IgD-negative memory B cell (primary cell): ENCODE measurements at regions not wholly inside any gene's neighbourhood (a gene's known extent, or its start where the extent isn't known, plus 50 kb on each side); places are given as distances from the start of the nearest gene placed in this dataset.
A peak's percentile ranks its signal among the peaks of the same experiment; 100 is the strongest.

Source experiments
- H3K27ac Mint-ChIP-seq, 3 donors: one replicate each; pipeline ENCODE4 v1.8.0; 2020 to 2022; ENCODE audit warnings: mild to moderate bottlenecking in 3 of 3, mixed read lengths in 3 of 3, moderate library complexity in 1 of 3
- H3K27me3 Mint-ChIP-seq: one replicate; pipeline ENCODE4 v1.8.0; 2021; ENCODE audit warnings: mixed read lengths
- H3K36me3 Mint-ChIP-seq: one replicate; pipeline ENCODE4 v1.8.0; 2020; ENCODE audit warnings: mild to moderate bottlenecking, mixed read lengths
- H3K4me1 Mint-ChIP-seq, 3 donors: one replicate each; pipeline ENCODE4 v1.8.0; 2020 to 2022; ENCODE audit warnings: mixed read lengths in 3 of 3, mild to moderate bottlenecking in 1 of 3
- H3K4me3 Mint-ChIP-seq, 4 donors: one replicate each; pipeline ENCODE4 v1.8.0; 2020 to 2022; ENCODE audit warnings: mild to moderate bottlenecking in 4 of 4, mixed read lengths in 4 of 4, moderate library complexity in 3 of 4
- H3K9me3 Mint-ChIP-seq, 3 donors: one replicate each; pipeline ENCODE4 v1.8.0; 2020 to 2021; ENCODE audit warnings: mixed read lengths in 3 of 3, mild to moderate bottlenecking in 1 of 3

DNA sequence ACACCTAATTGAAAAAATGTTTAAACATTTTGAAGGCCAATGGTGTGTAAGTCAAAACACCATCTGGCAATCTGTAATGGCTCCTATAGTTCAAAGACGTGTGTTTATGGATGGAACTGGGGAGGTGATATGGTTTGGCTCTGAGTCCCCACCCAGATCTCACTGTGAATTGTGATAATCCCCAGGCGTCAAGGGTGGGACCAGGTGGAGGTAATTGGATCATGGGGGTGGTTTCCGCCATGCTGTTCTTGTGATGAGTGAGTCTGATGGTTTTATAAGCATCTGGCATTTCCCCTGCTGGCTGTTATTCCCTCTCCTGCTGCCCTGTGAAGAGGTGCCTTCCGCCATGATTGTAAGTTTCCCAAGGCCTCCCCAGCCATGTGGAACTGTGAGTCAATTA lies 52.2 kb downstream of the ADRA2C start:
- Mint-ChIP-seq H3K4me1 (no peaks in the 10 kb centered on the region), H3K36me3 (no peaks in the 10 kb centered on the region), H3K27ac (no peak overlapping the region), H3K9me3 (peaks cover 0 to 3% (median 0%) of the 10 kb centered on the region in 3 donors), H3K4me3 (no peak overlapping the region), H3K27me3 (no peaks in the 10 kb centered on the region)

DNA sequence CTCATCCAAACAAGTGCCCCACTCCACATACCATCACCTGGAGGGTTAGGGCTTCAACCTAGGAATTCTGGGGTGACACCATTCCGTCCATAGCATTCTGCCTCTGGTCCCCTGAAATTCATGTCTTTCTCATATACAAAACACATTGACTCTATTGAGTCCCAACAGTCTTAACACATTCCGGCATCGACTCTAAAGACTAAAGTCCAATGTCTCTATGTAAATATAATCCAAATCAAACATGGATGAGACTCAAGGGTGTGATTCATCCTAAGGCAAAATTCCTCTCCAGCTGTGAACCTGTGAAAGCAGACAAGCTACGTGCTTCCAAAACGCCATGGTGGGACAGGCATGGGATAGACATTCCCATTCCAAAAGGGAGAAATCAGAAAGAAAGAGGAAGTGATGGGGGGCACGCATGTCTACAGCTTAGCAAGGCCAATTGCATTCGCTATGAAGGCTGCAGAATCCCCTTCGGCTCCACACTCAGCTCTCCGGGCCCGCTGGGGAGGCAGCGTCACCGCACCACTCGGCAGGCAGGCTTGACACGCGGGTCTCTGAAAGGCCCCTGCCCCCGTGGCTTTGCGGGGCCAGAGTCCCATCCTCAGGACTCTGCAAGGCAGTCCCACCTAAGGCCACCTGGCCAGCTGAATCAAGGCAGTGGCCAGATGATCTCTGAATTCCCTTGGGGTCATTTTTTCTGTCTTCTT lies 53.2 kb downstream of the ADRA2C start:
- H3K4me3 Mint-ChIP-seq = no peak overlapping the region
- peaks cover 0 to 3% (median 0%) of the 10 kb centered on the region in 3 donors for H3K9me3 Mint-ChIP-seq
- no peaks in the 10 kb centered on the region for H3K36me3 Mint-ChIP-seq
- H3K27ac Mint-ChIP-seq = no peak overlapping the region
- no peaks in the 10 kb centered on the region for H3K27me3 Mint-ChIP-seq
- no peaks in the 10 kb centered on the region for H3K4me1 Mint-ChIP-seq

DNA sequence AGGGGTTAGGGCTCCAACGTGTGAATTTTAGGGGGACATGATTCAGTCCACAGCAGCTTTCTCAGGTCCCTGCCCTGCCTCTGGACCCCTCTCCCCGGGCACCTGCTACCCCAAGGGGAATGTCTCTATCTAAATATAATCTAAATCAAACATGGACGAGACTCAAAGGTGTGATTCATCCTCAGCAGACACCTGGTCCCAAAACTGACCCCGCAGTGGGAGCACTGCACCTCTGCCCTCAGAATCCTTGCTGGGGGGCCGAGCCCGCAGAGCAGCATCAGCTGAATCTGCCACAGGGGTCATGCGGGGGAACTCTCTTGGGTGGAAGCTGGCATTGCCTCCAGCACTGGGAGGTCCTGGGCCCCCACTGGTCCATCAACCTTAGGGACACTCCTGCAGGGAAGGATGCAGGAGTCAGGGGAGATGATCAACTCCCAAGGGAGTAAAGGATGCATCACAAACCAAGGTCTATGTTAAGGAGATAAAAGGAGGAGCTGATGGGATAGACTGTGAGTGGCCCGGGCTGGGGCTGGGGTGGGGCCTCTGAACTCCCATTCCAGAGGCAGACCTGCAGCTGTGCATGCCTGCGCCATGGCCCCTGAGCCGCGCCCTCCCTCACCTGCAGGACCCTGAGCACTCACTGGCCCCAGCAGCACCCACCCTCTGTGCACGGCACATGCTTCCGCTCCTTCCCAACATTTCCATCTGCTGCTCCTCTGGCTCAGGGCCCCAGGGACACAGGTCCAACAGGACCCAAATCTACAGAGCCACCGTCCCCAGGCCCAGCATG lies 54.0 kb downstream of the ADRA2C start:
- Mint-ChIP-seq H3K4me1 (no peaks in the 10 kb centered on the region), H3K9me3 (peaks cover 0 to 3% (median 0%) of the 10 kb centered on the region in 3 donors), H3K4me3 (no peak overlapping the region), H3K36me3 (no peaks in the 10 kb centered on the region), H3K27ac (peak overlapping the region in 1 of 3 donors; percentile 8), H3K27me3 (peaks cover under 1% of the 10 kb centered on the region)

DNA sequence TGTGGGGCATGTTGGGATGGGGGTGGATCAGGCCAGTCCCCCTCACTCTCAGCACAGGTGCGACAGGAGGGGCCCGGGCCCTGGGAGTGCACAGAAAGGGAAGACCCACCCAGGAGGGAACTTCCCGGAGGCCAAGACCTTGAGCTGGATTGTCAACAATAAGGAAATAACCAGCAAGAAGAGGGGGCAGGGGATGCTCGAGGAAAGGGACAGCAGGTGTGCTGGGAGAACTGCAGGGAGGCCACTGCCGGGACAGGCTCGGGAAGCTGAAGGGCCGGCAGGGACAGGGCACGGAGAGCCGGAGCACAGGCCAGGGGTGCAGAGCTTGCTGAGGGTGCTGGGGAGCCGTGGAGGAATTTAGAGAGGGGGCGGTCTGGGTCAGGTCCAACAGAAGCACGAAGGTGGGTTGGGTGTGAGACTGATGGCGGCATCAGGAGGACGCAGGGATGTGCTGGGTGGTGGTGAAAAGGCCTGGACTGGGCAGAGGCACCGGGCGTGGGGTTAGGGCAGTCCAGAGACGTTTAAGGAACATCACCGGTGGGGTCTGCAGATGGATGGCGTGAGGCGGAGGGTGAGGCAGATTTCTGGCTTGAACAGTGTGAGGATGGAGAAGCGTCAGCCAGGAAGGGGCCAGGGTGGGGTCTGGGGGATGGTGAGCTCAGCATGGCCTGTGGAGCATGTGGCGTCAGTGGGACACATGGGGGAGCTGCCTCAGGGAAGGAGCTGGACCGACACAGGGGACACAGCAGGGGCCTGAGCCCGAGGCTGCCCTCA lies 54.8 kb downstream of the ADRA2C start:
- no peak overlapping the region for H3K27ac Mint-ChIP-seq
- H3K36me3 Mint-ChIP-seq = no peaks in the 10 kb centered on the region
- H3K4me3 Mint-ChIP-seq = no peak overlapping the region

GRCh38 chr4:3821580-3822229 lies 55.5 kb downstream of the ADRA2C start:
- Mint-ChIP-seq H3K27ac (no peak overlapping the region), H3K4me1 (no peaks in the 10 kb centered on the region), H3K36me3 (no peaks in the 10 kb centered on the region), H3K9me3 (peaks cover 0 to 3% (median 0%) of the 10 kb centered on the region in 3 donors), H3K4me3 (no peak overlapping the region), H3K27me3 (peaks cover 2% of the 10 kb centered on the region)

More for the DNA sequence above, 54.8 kb downstream of the ADRA2C start:
- Mint-ChIP-seq H3K9me3 (peaks cover 0 to 3% (median 0%) of the 10 kb centered on the region in 3 donors), H3K4me1 (no peaks in the 10 kb centered on the region), H3K27me3 (peaks cover 2% of the 10 kb centered on the region)

DNA sequence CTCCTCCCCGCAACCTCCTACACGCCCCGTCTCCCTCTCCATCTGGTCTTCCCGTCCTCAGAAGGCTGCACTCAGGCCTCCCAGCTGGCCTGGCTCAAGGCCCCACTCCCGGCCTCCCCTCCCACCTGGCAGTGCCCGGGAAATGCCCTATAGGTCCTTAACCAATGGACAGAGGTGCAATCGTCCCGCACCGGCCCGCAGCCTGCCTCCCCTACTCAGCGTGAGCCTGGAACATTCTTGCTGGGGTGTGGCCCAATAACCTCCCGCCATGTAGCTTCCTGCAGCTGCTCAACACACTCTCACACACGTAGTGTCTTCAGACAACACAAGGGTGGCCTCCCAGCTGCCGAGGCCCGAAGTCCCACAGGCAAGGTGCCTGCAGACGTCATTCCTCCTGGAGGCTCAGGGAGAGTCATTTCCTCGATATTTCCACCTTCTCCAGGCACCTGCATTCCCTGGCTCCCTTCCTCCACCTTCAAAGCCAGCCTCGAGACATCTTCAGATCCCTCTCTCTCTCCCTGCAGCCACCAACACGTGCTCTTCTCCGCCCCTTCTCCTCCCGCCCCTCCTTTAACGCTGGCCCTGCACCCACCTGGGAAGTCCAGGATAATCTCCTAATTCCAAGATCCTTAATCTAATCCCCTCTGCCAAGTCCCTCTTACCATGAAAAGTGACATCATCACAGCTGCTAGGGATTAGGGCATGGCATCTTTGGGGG lies 56.2 kb downstream of the ADRA2C start:
- Mint-ChIP-seq H3K27me3 (peaks cover 2% of the 10 kb centered on the region), H3K27ac (no peak overlapping the region), H3K4me3 (no peak overlapping the region), H3K9me3 (no peaks in the 10 kb centered on the region), H3K4me1 (no peaks in the 10 kb centered on the region), H3K36me3 (no peaks in the 10 kb centered on the region)

DNA sequence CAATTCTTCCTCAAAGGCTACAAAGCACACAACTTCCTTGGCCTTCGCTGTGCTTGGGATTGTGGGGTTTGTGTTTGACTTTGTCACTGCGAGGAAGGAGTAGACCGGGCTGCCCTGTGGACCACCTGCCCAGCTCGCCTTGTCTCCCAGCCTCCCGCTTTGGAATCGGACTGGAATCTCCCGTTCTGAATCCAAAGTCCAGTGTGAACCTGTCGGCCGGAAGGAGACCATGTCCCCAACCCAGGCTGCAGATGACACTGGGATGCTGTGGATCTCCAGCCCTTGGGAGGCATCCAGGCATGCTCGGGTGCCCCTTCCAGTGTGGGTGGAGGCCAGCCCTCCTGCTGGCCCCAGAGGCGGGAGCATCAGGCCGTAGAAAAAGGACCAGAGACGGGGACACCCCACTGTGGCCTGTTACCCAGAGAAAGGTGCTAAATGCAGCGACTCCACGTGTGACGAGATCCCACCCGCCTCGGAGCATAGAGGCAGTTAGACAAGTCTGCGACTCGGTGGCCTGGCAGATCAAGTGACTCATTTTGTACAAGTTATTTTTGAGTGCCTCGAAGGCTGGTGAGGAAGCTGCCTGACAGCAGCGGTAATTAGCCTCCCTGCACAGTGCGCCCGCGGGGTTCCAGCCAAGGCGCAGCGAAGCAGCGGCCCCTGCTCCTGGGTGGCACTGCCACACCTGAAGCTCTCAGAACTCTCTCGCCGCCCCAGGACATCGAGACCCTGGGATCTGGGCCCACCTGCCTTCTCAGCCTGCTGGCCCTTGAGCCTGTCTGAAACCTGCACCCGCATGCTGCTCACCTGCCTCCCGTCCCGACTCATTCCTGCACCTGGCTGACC lies 57.5 kb downstream of the ADRA2C start:
- Mint-ChIP-seq H3K27ac (no peak overlapping the region), H3K9me3 (no peaks in the 10 kb centered on the region), H3K36me3 (no peaks in the 10 kb centered on the region)

GRCh38 chr4:3824521-3825270 lies 58.5 kb downstream of the ADRA2C start:
- Mint-ChIP-seq H3K27ac (no peak overlapping the region), H3K9me3 (no peaks in the 10 kb centered on the region), H3K4me3 (peak overlapping the region in 1 of 4 donors; percentile 72), H3K4me1 (no peaks in the 10 kb centered on the region), H3K27me3 (peaks cover 4% of the 10 kb centered on the region), H3K36me3 (no peaks in the 10 kb centered on the region)

More for the DNA sequence above, 57.5 kb downstream of the ADRA2C start:
- Mint-ChIP-seq H3K4me3 (no peak overlapping the region), H3K27me3 (peaks cover 2% of the 10 kb centered on the region), H3K4me1 (no peaks in the 10 kb centered on the region)

DNA sequence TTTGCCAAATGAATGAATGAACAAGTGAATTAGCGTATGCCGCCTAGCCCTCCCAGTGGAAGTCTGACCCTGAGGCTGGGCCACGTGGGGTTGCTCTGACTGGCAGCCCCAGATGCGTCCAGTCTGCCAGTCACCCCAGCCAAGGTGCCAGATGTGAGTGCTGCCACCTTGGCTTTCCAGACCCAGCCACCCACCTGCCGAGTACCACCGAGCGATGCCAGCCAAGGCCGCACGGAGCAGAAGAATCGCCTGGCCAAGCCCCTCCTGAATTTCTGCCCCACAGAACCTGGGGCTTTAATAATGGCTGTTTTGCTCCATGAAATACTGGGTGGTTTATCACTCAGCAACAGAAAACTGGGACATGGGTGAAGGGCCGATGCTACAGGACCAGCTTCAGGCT lies 59.3 kb downstream of the ADRA2C start:
- Mint-ChIP-seq H3K27me3 (peaks cover 4% of the 10 kb centered on the region), H3K27ac (no peak overlapping the region), H3K36me3 (no peaks in the 10 kb centered on the region), H3K9me3 (no peaks in the 10 kb centered on the region), H3K4me1 (no peaks in the 10 kb centered on the region), H3K4me3 (no peak overlapping the region)

DNA sequence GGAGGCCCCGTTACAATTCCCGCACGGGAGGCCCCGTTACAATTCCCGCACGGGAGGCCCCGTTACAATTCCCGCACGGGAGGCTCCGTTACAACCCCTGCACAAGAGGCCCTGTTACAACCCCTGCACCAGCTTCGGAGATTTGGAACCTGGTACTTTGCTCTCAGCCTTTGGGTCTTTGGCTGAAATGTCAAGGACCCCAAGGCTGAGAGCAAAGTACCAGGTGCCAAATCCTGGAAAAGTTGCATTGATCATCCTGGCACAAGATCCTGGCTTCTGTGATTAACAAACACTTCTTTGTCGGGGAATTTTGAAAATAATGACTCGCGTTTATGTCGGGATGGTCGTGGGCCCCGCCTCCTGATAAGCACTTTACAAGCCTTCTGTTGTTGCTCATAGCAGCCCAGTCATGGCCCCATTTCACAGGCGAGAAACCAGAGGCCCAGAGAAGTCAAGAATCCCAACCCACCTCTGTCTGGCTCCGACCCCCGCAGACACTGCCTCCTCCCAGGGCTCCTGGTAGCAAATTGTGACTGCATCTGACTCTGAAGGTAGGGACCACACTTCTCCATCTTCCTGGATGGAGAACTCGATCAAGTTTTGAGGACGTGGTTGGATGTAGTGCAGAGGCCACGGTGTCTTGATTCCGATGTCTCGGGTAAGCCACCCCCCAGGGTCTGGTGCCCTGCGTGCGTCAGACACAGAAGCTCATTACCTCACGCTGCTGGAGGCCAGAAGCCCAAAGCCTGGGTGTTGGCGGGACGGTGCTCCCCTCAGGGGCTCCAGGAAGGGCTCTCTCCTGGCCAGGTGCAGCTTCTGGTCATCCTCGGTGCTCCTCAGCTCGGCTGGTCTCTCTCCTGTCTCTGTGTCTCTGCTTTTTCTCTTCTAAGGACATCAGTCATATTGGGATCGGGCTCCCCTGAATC lies 60.3 kb downstream of the ADRA2C start:
- Mint-ChIP-seq H3K9me3 (no peaks in the 10 kb centered on the region), H3K27me3 (peaks cover 4% of the 10 kb centered on the region), H3K4me3 (no peak overlapping the region), H3K36me3 (no peaks in the 10 kb centered on the region), H3K27ac (peak overlapping the region in 1 of 3 donors; percentile 63), H3K4me1 (no peaks in the 10 kb centered on the region)

GRCh38 chr4:3827616-3828492 lies 61.7 kb downstream of the ADRA2C start:
- H3K9me3 Mint-ChIP-seq = no peaks in the 10 kb centered on the region
- H3K27me3 Mint-ChIP-seq = peaks cover 4% of the 10 kb centered on the region
- H3K36me3 Mint-ChIP-seq = no peaks in the 10 kb centered on the region
- no peak overlapping the region for H3K27ac Mint-ChIP-seq
- H3K4me3 Mint-ChIP-seq = no peak overlapping the region
- H3K4me1 Mint-ChIP-seq = no peaks in the 10 kb centered on the region
